OCI-LY1 (cell line): ENCODE measurements at regions not wholly inside any gene's neighbourhood (a gene's known extent, or its start where the extent isn't known, plus 50 kb on each side); places are given as distances from the start of the nearest gene placed in this dataset.

Experiments used
- EZH2 ChIP-seq: fragments of 200-600 bp; sonication (generic), shearing (Covaris generic); IDR thresholded peaks from 2 replicates; pipeline ENCODE4 v1.8.0; 2017; ENCODE audit warnings: borderline replicate concordance, mixed run types, mild to moderate bottlenecking, antibody characterized with exemption, low read length, moderate library complexity, mixed read lengths
- TF ChIP-seq, protein P1 (sequence below): fragments of 200-600 bp; sonication (generic), shearing (Covaris generic); IDR thresholded peaks from 2 replicates; pipeline ENCODE4 v1.5.1; 2017; ENCODE audit warnings: mild to moderate bottlenecking, antibody characterized with exemption, low read length, moderate library complexity, mixed read lengths

DNA sequence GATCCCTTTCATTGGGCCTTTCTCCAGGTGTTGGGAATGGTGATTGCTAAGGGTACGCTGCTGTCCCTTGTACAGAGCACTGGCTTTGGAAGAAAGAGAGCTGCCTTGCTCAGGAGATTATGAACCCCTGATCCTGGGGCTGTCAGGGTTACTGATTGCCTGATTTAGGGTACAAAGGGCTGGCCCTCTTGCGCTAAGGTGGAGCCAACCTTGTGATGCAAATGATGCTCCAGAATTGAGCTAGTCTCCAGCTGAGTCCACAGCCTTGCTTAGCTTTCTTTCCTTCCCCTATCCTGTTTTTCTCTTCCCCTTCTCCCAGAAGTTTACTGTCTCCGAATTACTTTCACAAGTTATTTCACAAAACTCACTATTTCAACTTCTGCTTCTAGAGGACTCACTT is 334.7 kb downstream of the AMY1C start:
- TF ChIP-seq, protein P1, sequence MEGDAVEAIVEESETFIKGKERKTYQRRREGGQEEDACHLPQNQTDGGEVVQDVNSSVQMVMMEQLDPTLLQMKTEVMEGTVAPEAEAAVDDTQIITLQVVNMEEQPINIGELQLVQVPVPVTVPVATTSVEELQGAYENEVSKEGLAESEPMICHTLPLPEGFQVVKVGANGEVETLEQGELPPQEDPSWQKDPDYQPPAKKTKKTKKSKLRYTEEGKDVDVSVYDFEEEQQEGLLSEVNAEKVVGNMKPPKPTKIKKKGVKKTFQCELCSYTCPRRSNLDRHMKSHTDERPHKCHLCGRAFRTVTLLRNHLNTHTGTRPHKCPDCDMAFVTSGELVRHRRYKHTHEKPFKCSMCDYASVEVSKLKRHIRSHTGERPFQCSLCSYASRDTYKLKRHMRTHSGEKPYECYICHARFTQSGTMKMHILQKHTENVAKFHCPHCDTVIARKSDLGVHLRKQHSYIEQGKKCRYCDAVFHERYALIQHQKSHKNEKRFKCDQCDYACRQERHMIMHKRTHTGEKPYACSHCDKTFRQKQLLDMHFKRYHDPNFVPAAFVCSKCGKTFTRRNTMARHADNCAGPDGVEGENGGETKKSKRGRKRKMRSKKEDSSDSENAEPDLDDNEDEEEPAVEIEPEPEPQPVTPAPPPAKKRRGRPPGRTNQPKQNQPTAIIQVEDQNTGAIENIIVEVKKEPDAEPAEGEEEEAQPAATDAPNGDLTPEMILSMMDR, result no peak
- no peak for TF ChIP-seq EZH2
